NCI-H2081 (cell line): ENCODE measurements at regions not wholly inside any gene's neighbourhood (a gene's known extent, or its start where the extent isn't known, plus 50 kb on each side); places are given as distances from the start of the nearest gene placed in this dataset.
"Not testable (repeated sequence)": the region's sequence is repeated elsewhere in the genome, so short reads cannot be mapped to it uniquely, and the experiment has no call there.

Experiments used
- DNase-seq, 2 experiments: peaks; one replicate each; lab custom pipeline; 2025; lab: John Stamatoyannopoulos, UW

DNA sequence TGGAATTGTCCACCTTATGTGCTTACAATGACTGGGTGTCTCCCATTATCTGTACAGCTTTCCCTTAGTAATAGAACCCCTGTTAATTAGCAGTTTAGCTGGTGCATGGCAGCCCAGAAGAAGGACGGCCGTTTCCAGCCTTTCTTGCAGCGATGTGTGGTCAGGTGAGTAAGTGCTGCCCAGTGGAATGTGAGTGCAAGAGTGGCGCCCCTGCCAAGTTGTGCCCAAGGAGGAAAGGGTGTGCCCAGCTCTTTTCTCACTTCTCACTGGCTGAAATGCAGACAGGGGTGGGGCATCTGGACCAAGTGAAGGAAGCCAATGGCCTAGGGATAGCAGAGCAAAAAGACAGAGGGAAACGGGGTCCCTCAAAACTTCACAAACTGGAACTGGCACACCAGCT lies 296.8 kb downstream of the PREX1 start:
- no peak for DNase-seq

DNA sequence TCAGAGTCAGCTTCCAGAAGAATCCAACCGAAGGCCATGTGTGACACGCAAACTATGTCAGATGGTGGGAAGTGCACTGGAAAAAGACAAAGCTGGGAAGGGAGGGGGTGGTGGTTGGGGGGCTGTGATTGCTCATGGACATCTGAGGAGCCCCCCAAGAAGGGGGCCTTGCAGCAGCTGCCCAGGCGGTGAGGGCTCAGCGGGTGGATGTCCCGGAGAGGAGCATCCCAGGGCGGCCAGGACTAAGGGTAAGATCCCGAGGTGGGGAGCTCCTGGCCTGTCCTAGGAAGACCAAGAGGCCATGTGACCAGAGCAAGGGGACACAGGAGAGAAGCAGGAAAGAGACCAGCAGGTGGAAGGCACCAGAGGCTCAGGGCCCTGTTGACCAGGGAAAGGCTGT lies 299.5 kb downstream of the PREX1 start:
- no peak for DNase-seq

DNA sequence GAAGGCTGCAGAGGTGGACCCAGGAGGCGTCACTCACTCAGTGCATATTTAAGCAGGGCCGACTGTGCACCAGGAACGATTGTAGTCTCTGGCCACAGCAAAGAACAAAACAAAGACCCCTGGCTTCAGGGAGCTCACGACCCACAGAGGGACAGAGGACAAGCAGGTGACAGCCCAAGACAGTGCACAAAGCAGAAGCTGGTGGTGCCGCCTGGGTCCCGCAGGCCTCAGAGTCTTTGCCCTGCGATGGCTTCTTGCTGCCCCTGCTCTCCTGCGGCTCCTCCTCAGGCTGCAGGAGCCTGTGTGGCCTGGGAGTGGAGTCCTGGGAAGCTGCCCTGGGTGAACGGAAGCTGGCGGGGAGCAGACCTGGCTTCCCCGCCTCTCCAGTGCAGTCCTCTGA lies 300.0 kb downstream of the PREX1 start:
- no peak for DNase-seq

DNA sequence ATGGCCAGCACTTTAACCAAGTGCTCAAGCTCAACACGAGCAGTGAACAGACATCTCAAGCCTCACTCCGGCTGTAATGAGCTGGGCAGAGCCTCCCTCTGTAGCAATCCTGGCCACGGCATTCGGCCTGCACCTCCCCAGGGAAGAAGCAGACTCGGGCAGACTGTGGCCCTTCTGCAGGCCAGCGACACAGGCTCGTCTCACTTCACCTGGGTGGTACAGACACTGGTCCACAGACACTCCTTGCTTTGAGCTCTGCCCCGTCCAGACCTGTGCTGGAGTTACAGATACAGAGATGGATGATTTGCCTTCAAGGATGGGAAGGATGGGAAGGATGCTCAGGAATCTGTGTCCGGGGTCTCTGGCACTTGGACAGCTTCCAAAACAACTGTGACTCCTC lies 300.9 kb downstream of the PREX1 start:
- no peak for DNase-seq

DNA sequence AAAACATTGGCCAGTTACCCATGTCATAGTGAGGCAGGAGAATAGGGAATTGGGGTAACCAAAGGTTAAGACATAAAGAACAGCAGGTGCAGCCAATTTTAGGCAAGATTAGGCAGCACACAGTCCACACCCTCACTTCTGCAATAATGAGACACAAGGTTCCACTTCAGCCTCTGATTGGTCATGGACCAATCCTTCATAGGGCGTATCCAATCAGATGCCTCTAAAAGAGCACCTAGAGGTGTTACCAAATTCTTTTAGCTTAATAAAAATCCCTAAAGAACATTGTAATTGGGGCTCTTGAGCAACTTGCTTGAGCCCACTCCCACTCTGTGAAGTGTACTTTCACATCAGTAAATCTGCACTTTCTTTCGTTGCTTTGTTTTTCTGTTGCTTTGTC lies 302.4 kb downstream of the PREX1 start:
- DNase-seq, result no peak

DNA sequence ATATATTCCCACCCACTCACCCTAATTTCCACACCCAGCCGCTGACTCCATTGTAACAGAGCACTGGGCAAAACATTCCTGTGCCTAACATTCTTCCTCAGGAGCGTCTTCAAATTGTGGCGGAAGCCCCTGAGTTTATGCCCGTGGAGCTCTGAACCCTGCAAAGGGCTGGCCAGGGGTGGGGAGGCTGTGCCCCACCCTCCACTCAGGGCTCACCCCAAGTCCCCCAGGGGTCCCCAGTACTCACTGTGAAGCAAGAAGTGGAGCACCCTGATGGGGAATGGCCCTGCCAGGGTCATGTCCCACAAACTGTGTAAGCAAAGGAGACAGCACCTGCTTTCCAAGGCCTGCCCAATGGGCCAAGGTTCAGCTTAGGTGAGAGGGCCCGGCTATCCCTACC lies 303.2 kb downstream of the PREX1 start:
- no peak for DNase-seq

DNA sequence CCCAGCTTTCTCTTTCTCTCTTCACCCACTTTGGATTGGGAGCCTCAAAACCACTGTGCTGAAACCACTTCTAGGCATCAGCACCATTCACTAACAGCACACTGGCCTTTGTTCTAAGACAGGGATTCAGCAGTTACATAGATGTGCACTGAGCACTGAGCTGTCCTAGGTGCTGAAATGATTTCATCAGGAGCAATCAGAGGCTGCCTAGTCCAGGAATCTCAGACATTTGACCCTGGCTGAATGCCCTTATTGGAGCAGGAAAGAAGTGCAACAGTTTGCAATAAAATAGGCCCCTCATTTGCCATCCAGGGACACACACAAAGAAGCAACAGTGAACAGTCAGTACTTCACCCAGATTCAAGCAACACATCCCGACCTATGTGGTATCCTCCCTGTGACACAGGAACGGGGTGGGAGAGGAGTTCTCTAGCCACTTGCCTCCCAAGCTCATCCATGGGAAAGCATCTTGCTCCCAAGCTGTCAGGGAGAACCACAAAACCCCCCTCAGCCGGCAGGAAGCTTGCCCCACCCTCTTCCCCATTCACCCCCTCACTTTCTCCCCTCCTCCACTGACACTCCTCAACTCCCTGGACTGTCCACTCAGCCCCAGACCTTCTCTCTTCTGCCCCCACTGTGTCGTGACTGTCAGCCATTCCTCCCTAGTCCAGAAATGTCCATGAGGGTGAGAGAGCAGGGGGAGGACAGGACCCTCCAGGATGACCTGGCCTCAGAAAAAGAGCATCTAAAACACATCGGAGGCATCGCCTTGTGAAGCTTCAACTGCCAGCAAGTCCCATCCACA lies 304.4 kb downstream of the PREX1 start:
- no peak for DNase-seq

DNA sequence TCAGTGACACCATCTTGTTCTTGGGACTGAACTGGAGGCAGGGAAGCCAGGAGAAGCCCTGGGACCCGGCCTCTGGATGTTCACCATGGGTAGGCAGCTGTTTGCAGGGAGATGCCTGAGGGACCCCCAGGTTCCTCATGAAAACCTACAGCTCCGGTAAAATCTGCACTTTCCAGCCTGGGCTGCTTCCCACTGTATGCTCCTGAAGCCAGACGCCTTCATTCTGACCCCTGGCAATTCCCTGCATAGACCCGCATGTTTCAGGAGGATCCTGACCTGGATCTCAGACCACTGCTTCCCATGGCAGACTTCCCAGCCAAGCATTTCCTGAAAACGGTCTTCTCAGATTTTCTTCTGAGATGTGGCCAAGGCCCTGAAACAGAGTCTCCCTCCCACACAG lies 306.7 kb downstream of the PREX1 start:
- DNase-seq, result no peak

DNA sequence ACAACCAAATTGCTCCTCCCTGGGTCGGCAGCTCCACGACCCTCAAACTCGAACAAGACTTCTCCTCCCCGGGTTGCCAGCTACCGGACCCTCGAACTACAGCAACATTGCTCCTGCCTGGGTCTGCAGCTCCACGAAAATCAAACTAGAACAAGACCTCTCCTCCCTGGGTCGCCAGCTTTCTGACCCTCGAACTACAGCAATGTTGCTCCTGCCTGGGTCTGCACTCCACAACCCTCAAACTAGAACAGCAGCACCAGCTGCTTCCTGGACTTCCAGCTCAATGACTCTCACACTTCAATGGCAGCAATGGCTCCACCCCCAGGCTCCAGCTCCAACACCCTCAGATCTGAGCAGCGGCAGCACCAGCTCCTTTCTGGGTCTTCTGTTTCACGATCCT lies 311.6 kb downstream of the PREX1 start:
- not testable (repeated sequence) for DNase-seq

DNA sequence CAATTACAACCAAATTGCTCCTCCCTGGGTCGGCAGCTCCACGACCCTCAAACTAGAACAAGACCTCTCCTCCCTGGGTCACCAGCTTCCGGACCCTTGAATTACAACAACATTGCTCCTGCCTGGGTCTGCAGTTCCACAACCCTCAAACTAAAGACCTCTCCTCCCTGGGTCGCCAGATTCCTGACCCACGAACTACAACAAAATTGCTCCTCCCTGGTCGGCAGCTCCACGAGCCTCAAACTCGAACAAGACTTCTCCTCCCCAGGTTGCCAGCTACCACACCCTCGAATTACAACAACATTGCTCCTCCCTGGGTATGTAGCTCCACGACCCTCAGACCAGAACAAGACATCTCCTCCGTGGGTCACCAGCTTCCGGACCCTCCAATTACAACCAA lies 313.2 kb downstream of the PREX1 start:
- not testable (repeated sequence) for DNase-seq

DNA sequence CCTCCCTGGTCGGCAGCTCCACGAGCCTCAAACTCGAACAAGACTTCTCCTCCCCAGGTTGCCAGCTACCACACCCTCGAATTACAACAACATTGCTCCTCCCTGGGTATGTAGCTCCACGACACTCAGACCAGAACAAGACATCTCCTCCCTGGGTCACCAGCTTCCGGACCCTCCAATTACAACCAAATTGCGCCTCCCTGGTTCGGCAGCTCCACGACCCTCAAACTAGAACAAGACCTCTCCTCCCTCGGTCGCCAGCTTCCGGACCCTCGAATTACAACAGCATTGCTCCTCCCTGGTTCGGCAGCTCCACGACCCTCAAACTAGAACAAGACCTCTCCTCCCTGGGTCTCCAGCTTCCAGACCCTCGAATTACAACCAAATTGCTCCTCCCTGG lies 315.3 kb downstream of the PREX1 start:
- DNase-seq, result not testable (repeated sequence)

DNA sequence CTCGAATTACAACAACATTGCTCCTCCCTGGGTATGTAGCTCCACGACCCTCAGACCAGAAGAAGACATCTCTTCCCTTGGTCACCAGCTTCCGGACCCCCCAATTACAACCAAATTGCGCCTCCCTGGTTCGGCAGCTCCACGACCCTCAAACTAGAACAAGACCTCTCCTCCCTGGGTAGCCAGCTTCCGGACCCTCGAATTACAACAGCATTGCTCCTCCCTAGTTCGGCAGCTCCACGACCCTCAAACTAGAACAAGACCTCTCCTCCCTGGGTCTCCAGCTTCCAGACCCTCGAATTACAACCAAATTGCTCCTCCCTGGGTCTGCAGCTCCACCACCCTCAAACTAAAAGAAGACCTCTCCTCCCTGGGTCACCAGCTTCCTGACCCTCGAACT lies 322.7 kb downstream of the PREX1 start:
- DNase-seq, result not testable (repeated sequence)

DNA sequence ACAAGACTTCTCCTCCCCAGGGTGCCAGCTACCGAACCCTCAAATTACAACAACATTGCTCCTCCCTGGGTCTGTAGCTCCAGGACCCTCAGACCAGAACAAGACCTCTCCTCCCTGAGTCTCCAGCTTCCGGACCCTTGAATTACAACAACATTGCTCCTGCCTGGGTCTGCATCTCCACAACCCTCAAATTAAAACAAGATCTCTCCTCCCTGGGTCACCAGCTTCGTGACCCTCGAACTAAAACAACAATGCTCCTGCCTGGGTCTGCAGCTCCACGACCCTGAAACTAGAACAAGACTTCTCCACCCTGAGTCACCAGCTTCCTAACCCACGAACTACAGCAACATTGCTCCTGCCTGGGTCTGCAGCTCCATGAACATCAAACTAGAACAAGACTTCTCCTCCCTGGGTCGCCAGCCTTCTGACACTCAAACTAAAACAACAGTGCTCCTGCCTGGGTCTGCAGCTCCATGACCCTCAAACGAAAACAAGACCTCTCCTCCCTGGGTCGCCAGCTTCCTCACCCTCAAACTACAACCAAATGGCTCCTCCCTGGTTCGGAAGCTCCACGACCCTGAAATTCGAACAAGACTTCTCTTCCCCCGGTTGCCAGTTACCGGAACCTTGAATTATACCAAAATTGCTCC lies 324.5 kb downstream of the PREX1 start:
- DNase-seq, result no peak

DNA sequence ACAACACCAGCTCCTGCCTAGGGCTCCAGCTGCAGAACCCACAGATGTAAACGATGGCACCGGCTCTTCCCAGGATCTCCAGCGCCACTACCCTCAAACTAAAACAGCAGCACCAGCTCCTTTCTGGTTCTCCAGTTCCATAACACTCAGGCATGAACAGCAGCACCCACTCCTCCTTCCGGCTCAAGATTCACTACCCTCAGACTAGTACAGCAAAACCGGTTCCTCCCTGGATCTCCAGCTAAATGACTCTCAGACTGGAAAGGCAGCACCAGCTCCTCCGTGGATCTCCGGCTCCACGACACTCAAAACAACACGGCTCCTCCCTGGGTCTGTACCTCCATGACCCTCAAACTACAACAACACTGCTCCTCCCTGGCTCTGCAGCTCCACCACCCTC lies 325.0 kb downstream of the PREX1 start:
- DNase-seq, result no peak

DNA sequence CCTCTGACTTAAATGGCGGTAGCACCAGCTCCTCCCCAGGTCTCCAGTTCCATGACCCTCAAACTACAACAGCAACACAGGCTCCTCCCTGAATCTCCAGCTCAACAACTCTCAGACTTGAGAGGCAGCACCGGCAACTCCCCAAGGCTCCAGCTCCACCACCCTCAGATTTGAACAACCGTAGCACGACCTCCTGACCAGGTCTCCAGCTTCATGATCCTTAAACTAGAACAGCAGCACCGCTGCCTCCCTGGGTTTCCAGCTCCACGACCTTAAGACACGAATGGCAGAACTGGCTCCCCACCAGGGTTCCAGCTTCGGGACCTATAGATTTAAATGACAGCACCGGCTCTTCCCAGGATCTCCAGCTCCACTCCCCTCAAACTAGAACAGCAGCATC lies 325.8 kb downstream of the PREX1 start:
- no peak for DNase-seq

DNA sequence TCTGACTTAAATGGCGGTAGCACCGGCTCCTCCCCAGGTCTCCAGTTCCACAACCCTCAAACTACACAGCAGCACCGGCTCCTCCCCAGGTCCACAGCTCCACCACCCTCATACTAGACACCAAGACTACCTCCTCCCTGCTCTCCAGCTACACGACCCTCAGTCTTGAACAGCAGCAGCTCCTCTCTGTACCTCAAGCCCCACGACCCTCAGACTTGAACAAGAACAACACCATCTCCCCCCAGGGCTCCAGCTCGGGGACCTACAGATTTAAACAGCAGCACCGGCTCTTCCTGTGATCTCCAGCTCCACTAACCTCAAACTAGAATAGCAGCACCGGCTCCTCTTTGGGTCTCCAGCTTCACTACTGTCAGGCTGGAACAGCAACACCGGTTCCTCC lies 326.9 kb downstream of the PREX1 start:
- DNase-seq, result not testable (repeated sequence)

DNA sequence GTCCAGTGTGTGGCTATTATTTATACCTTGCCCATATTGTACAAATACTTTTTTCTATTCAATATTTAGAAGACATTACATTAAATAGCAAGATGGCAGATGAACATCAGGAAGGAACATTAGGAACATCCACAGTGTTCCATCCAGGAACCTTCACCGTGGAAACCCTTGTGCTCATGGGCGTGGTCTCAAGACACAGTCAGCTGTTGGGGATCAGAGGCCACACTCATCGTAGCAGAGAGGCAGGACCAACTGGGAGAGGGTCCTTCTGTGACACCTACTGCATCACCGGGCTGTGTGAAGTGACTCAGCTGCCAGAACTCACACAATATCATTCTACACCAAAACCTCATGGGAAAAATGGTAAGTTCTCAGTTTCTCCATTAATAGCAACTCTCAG lies 328.9 kb downstream of the PREX1 start:
- DNase-seq, result not testable (repeated sequence)

DNA sequence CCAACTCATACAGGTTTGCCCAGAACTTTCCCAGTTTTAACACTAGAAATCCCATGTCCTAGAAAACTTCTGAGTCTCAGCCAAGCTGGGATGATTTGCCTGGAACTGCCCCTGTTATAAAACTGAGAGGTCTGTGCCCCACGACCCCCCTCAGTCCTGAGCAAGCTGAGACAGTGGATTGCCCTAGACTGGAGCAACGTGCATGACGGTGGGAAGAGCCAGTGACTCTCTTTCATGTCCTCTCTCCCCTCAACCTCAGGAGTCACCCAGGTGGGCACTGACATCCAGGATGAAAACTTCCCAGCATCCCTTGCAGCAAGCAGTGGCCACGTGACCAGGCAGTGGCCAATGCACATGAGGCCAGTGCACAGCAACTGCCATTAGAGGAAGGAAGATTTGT lies 329.7 kb downstream of the PREX1 start:
- not testable (repeated sequence) for DNase-seq

DNA sequence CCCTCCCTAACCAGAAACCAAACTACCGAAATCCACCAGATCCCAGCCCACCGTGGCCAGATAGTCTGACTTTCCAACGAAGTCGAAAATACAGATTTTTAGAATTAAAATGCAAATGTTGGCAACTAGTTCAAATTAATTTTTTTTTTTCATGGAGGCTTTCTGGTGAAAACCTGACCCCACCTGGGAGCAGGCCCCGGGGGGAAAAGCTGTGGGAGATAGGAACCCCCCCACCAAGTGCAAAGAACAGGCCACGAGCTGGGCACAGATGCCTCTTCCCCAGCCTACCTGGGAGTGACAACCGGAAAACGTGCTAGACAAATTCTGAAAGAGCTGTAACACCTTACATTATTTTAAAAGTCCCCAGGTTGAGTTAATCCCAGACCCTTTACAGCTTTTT lies 333.8 kb downstream of the PREX1 start:
- DNase-seq, result no peak

DNA sequence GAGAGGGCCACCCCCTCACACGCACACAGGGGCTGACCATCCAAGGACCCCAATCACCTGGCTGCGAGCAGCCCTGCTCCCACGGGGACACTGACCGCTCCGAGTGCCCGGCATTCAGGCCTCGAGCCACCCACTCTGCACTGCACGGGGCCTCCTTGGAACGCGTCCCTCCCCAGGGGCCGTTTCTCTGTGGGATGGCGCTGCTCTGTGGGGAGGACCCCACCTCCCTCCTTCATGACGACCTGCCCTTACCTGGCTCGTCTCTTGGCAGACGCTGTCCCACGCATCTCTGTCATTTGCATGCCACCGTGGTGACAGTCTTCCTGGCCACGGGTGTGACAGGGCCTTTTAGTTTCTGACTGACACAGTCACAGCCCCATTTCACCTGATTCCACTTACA lies 334.5 kb downstream of the PREX1 start:
- not testable (repeated sequence) for DNase-seq

DNA sequence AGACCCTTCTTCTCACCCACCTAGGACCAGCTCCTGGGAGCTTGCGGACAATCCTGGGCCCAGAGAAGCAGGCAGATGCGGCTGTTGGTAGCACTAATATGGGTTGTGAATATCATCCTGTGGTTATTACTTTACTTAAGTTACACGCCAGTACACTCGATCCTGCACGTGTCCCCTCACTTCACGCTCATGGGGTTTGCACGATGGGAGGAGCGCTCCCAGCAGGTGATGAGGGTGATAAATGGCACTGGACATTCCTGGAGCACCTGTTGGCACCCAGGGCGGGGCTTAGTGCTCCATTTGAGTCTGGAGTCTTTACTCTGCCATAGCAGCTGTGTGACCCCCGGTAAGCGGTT lies 335.1 kb downstream of the PREX1 start:
- no peak for DNase-seq

DNA sequence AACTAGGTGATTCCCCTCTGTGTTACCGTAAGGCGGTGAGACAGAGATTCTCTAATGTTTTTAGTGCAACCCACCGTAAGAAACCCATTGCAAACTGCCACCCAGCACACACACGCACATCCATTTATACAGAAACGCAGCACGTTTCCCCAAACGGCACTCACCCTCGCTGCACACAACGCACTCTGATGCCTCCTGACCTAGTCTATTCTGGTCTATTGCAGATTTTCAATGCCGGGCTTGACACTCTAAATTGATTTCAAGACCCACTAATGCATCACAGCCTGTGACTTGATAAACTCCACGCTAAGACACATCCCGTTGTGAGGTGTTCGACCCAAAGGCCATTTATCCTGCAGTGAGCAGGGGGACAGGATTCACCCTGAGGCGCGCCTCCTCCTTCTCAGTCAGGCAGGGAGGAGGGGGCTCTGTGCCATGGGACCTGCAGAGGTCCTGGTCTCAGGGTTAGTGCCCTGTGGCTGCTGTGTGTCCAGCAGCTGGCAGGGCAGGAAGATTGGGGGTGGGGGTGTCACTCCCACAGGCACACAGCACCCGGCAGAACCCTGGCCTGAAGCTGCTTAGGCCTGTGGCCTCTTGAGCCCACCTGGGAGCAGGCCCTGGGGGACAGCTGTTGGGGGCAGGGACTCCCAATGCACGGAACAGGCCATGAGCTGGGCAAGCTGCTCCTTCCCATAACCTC lies 335.6 kb downstream of the PREX1 start:
- DNase-seq, result no peak
